ENCODE measurements at regions not wholly inside any gene's neighbourhood (a gene's known extent, or its start where the extent isn't known, plus 50 kb on each side); places are given as distances from the start of the nearest gene placed in this dataset.

GRCh38 chr2:144826105-144826504 is 306.2 kb upstream of the ZEB2 start:
- no peak overlapping the region for H2AFZ ChIP-seq
- no TSS peak for BruUV-seq (replicated peaks)
- no peaks in the 10 kb centered on the region for H3K27me3 ChIP-seq (ENCODE audit: insufficient read depth, low read depth)
- no peaks in the 10 kb centered on the region for H3K4me1 ChIP-seq (replicated peaks; ENCODE audit: insufficient read depth)
- H3K27ac ChIP-seq: no peak overlapping the region
- intact Hi-C loops (cut with micrococcal nuclease; ENCODE audit: unreplicated experiment): no loop called here
- DNase-seq: no peak
- no peaks in the 10 kb centered on the region for H3K79me2 ChIP-seq (ENCODE audit: low read depth)
- H3K36me3 ChIP-seq (ENCODE audit: low read depth): no peaks in the 10 kb centered on the region
- no peak for TF ChIP-seq EZH2 (IDR thresholded peaks at IDR 0.05; ENCODE audit: low read depth)
- no peak for TF ChIP-seq CTCF (conservative IDR thresholded peaks at IDR 0.05)
- no peaks in the 10 kb centered on the region for H4K20me1 ChIP-seq (ENCODE audit: insufficient read depth)
- ChIA-PET CTCF (no interaction called here), POLR2A (ENCODE audit: unreplicated experiment) (no interaction called here)
- no peak overlapping the region for H3K4me3 ChIP-seq
- no peak overlapping the region for H3K4me2 ChIP-seq
- no peaks in the 10 kb centered on the region for H3F3A ChIP-seq (ENCODE audit: insufficient read depth, low read depth)
- peaks cover 5% of the 10 kb centered on the region; the same call in 1 of the 2 replicates for H3K9me3 ChIP-seq (ENCODE audit: insufficient read depth, low read depth)
- H3K9me2 ChIP-seq (ENCODE audit: insufficient read depth): no peaks in the 10 kb centered on the region

- intact Hi-C loops (cut with micrococcal nuclease; ENCODE audit: unreplicated experiment): no loop called here
- Histone ChIP-seq H3F3A (ENCODE audit: insufficient read depth, low read depth) (no peaks in the 10 kb centered on the region), H3K79me2 (ENCODE audit: low read depth) (no peaks in the 10 kb centered on the region), H3K9me3 (ENCODE audit: insufficient read depth, low read depth) (peaks cover 7% of the 10 kb centered on the region; the same call in 1 of the 2 replicates), H3K4me2 (no peak overlapping the region), H2AFZ (0 out of 2 replicates have a peak overlapping the region, but pooled peaks have one; percentile 28), H3K9me2 (ENCODE audit: insufficient read depth) (no peaks in the 10 kb centered on the region), H3K4me3 (no peak overlapping the region), H4K20me1 (ENCODE audit: insufficient read depth) (no peaks in the 10 kb centered on the region), H3K27me3 (ENCODE audit: insufficient read depth, low read depth) (no peaks in the 10 kb centered on the region), H3K4me1 (replicated peaks; ENCODE audit: insufficient read depth) (no peaks in the 10 kb centered on the region), H3K27ac (no peak overlapping the region), H3K36me3 (ENCODE audit: low read depth) (no peaks in the 10 kb centered on the region)
- no TSS peak for BruUV-seq (replicated peaks)
- DNase-seq: no peak
- POLR2A ChIA-PET (ENCODE audit: unreplicated experiment): no interaction called here
- CTCF ChIA-PET: no interaction called here
- TF ChIP-seq EZH2 (IDR thresholded peaks at IDR 0.05; ENCODE audit: low read depth): no peak
- no peak for TF ChIP-seq CTCF (conservative IDR thresholded peaks at IDR 0.05)
Observed at GRCh38 chr2:144825331-144826020, 305.6 kb upstream of the ZEB2 start.

GRCh38 chr2:144824306-144825080 is 304.6 kb upstream of the ZEB2 start:
- ChIA-PET POLR2A (ENCODE audit: unreplicated experiment) (no interaction called here), CTCF (no interaction called here)
- TF ChIP-seq EZH2 (IDR thresholded peaks at IDR 0.05; ENCODE audit: low read depth) (no peak), CTCF (conservative IDR thresholded peaks at IDR 0.05) (no peak)
- Histone ChIP-seq H3K9me2 (ENCODE audit: insufficient read depth) (no peaks in the 10 kb centered on the region), H3K79me2 (ENCODE audit: low read depth) (no peaks in the 10 kb centered on the region), H3K36me3 (ENCODE audit: low read depth) (no peaks in the 10 kb centered on the region), H3F3A (ENCODE audit: insufficient read depth, low read depth) (no peaks in the 10 kb centered on the region), H3K4me2 (no peak overlapping the region), H3K4me3 (no peak overlapping the region), H3K4me1 (replicated peaks; ENCODE audit: insufficient read depth) (no peaks in the 10 kb centered on the region), H3K27ac (no peak overlapping the region), H3K9me3 (ENCODE audit: insufficient read depth, low read depth) (peaks cover 7% of the 10 kb centered on the region; the same call in 1 of the 2 replicates), H4K20me1 (ENCODE audit: insufficient read depth) (no peaks in the 10 kb centered on the region), H3K27me3 (ENCODE audit: insufficient read depth, low read depth) (no peaks in the 10 kb centered on the region), H2AFZ (no peak overlapping the region)
- intact Hi-C loops (cut with micrococcal nuclease; ENCODE audit: unreplicated experiment): no loop called here
- BruUV-seq (replicated peaks): no TSS peak
- no peak for DNase-seq
